Adrenal gland (tissue), 9 donors: ENCODE measurements at regions not wholly inside any gene's neighbourhood (a gene's known extent, or its start where the extent isn't known, plus 50 kb on each side); places are given as distances from the start of the nearest gene placed in this dataset.
"Not testable (repeated sequence)": the region's sequence is repeated elsewhere in the genome, so short reads cannot be mapped to it uniquely, and the experiment has no call there.

ENCODE experiments used
- DNase-seq, 7 donors: peaks; one replicate each; pipeline ENCODE4 v3.0.0-alpha.2; 2019 to 2020
- H3K27ac ChIP-seq, 5 donors: fragments of 200-600 bp; sonication (generic) in 4 of 5; 1 replicate in 3 of 5; 2 replicates in 2 of 5; pipeline versions ENCODE4 v1.5.1 to v1.8.0; 2016 to 2020; ENCODE audit warnings: mild to moderate bottlenecking in 1 of 5
- H3K27me3 ChIP-seq: fragments of 200-600 bp; 2 replicates; pipeline ENCODE4 v1.8.0; 2021
- H3K36me3 ChIP-seq, 2 donors: fragments of 200-600 bp; replicated peaks in 1 of 2; 1 replicate in 1 of 2; 2 replicates in 1 of 2; pipeline versions ENCODE4 v1.5.1 to v1.8.0; 2018 to 2022
- H3K4me1 ChIP-seq, 2 donors: fragments of 200-600 bp; replicated peaks in 1 of 2; 1 replicate in 1 of 2; 2 replicates in 1 of 2; pipeline versions ENCODE4 v1.5.1 to v1.8.0; 2018 to 2021
- H3K4me3 ChIP-seq, 4 donors: fragments of 200-600 bp; sonication (generic) in 3 of 4; one replicate each; pipeline ENCODE4 v1.5.1; 2016 to 2018
- H3K9me3 ChIP-seq, 3 donors: fragments of 200-600 bp; sonication (generic) in 1 of 3; replicated peaks in 1 of 3; 1 replicate in 2 of 3; 2 replicates in 1 of 3; pipeline versions ENCODE4 v1.5.1 to v1.8.0; 2016 to 2021
- POLR2A ChIP-seq, 2 donors: fragments of 450-650 bp; IDR thresholded peaks; one replicate each; pipeline ENCODE4 v1.6.1; 2017; ENCODE audit warnings: antibody characterized with exemption in 2 of 2, mild to moderate bottlenecking in 2 of 2, moderate library complexity in 1 of 2
- WGBS, 4 donors: extraction: QIAGEN DNeasy Blood & Tissue Kit in 2 of 4; methylation state at CpG; one replicate each; pipeline versions ENCODE4 v1.1.5 to v1.1.7; 2013 to 2017; 5-methylcytosine and 5-hydroxymethylcytosine counted together
- intact Hi-C, 2 donors: fragments of 100-400 bp; cut with DNase I; formaldehyde crosslinking; loops; one replicate each; pipeline versions ENCODE4 v1.14.1 to v1.15.0; 2022 to 2023
- TF ChIP-seq, protein P1 (sequence below), 6 experiments: fragments of 450-650 bp in 4 of 6; fragments of 200-600 bp in 2 of 6; sonication (generic) in 1 of 6; IDR thresholded peaks; 1 replicate in 5 of 6; 2 replicates in 1 of 6; pipeline versions ENCODE4 v1.5.1 to v1.8.0; 2016 to 2021; ENCODE audit warnings: antibody characterized with exemption in 6 of 6, mild to moderate bottlenecking in 2 of 6, moderate library complexity in 1 of 6
- donor health status: healthy with polysubstance abuse.
- donor health status: Bipolar disorder and iron deficiency.
- donor health status: DM: yes; HTN: yes; CAD: no.
- donor health status: DM: no; HTN: no; CAD: no.
- donor health status: DM: no; HTN: no; CAD: no.

DNA sequence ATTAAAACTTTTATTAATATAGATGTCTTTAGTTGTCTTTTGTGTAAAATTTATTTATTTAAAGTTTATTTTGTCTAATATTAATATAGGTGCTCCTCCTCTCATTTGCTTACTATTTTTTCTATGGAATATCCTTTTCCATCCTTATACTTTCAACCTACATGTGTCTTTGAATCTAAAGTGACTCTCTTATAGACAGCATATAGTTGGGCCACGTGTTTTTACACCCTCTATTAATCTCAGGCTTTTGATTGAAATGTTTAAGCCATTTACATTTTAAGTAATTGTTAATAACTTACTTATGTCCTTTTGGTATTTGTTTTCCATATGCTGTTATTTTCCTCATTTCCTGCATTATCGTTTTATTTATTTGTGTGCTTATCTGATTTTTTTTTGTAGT lies 74.4 kb upstream of the LRFN5 start:
- Histone ChIP-seq H3K9me3 (no peaks in the 10 kb centered on the region), H3K27ac (no peak overlapping the region), H3K4me3 (no peak overlapping the region), H3K27me3 (no peaks in the 10 kb centered on the region), H3K4me1 (no peaks in the 10 kb centered on the region), H3K36me3 (no peaks in the 10 kb centered on the region)
- intact Hi-C loops, result no loop called here
- WGBS, 4 donors, result 75 to 93% (median 79%) methylated on average over 2 of the region's 2 CpGs
- no peak for DNase-seq
- TF ChIP-seq POLR2A (IDR thresholded peaks at IDR 0.05), result no peak
- TF ChIP-seq, protein P1, sequence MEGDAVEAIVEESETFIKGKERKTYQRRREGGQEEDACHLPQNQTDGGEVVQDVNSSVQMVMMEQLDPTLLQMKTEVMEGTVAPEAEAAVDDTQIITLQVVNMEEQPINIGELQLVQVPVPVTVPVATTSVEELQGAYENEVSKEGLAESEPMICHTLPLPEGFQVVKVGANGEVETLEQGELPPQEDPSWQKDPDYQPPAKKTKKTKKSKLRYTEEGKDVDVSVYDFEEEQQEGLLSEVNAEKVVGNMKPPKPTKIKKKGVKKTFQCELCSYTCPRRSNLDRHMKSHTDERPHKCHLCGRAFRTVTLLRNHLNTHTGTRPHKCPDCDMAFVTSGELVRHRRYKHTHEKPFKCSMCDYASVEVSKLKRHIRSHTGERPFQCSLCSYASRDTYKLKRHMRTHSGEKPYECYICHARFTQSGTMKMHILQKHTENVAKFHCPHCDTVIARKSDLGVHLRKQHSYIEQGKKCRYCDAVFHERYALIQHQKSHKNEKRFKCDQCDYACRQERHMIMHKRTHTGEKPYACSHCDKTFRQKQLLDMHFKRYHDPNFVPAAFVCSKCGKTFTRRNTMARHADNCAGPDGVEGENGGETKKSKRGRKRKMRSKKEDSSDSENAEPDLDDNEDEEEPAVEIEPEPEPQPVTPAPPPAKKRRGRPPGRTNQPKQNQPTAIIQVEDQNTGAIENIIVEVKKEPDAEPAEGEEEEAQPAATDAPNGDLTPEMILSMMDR (IDR thresholded peaks at IDR 0.05), result no peak

DNA sequence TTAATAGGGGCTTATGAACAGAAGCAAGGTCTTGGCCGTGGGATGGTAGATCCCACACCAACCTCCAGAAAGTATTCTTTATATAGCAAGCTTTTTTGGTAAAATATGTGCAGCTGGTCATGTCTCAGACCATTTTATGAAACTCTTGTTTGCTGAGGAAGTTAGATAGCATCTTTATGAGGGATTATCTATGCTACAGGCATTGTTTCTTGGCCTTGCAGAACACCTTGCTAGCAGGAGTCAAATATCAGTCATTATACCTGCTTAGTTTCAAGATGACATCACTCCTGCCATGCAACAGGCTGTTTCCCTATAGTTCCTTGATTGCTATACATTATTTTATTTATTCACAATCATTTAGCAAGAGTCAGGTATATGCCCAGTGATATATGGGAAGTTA lies 84.8 kb upstream of the LRFN5 start:
- no peaks in the 10 kb centered on the region for H3K36me3 ChIP-seq
- WGBS, 4 donors, result 70 to 93% (median 86%) methylated on average over 1 of the region's 1 CpG

DNA sequence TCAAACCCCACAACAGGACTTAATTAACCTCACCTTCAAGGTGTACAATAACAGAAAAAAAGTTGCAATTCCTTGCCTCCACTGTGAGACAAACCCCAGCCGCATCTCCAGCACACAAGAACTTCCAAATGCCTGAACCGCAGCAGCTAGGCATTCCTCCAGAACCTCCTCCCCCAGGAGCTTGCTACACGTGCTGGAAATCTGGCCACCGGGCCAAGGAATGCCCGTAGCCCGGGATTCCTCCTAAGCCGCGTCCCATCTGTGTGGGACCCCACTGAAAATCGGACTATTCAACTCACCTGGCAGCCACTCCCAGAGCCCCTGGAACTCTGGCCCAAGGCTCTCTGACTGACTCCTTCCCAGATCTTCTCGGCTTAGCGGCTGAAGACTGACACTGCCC lies 88.6 kb upstream of the LRFN5 start:
- H3K27ac ChIP-seq, intact Hi-C loops, H3K4me3 ChIP-seq, H3K36me3 ChIP-seq, H3K4me1 ChIP-seq, DNase-seq, H3K27me3 ChIP-seq, H3K9me3 ChIP-seq: not testable (repeated sequence)
- WGBS, 4 donors, result 88 to 93% (median 90%) methylated on average over 2 to 9 of the region's 11 CpGs

More for the DNA sequence above, 84.8 kb upstream of the LRFN5 start:
- DNase-seq, result no peak
- TF ChIP-seq, protein P1 (IDR thresholded peaks at IDR 0.05), result no peak
- no peak for TF ChIP-seq POLR2A (IDR thresholded peaks at IDR 0.05)
- Histone ChIP-seq H3K9me3 (no peaks in the 10 kb centered on the region), H3K4me3 (no peak overlapping the region), H3K27ac (no peak overlapping the region), H3K4me1 (no peaks in the 10 kb centered on the region), H3K27me3 (no peaks in the 10 kb centered on the region)
- intact Hi-C loops, result no loop called here

DNA sequence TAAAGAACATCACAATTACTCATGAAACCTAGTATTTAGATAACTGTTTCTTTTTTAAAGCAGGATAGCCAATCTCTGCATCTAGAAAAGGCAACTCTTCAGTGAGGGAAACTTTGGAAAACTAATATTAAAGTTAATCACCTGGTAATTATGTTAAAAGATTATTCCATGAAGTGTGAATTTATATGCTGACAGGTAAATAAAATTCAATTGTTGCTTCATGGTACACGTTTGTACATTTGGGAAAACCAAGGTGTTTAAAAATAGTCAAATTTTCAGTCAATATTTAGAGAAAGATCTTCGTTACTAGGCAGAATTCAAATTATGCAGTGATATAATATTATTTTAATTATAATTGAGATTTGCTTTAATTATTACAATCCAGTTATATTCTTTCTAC lies 100.1 kb upstream of the LRFN5 start:
- H3K27me3 ChIP-seq, result no peaks in the 10 kb centered on the region
- H3K4me3 ChIP-seq, result no peak overlapping the region
- intact Hi-C loops, result no loop called here
- H3K9me3 ChIP-seq, result no peaks in the 10 kb centered on the region
- H3K4me1 ChIP-seq, result no peaks in the 10 kb centered on the region
- DNase-seq, result no peak
- no peak overlapping the region for H3K27ac ChIP-seq
- no peaks in the 10 kb centered on the region for H3K36me3 ChIP-seq
- WGBS, 4 donors, result 68 to 80% (median 75%) methylated on average over 2 of the region's 2 CpGs
- TF ChIP-seq POLR2A (IDR thresholded peaks at IDR 0.05), result no peak
- TF ChIP-seq, protein P1 (IDR thresholded peaks at IDR 0.05), result no peak

DNA sequence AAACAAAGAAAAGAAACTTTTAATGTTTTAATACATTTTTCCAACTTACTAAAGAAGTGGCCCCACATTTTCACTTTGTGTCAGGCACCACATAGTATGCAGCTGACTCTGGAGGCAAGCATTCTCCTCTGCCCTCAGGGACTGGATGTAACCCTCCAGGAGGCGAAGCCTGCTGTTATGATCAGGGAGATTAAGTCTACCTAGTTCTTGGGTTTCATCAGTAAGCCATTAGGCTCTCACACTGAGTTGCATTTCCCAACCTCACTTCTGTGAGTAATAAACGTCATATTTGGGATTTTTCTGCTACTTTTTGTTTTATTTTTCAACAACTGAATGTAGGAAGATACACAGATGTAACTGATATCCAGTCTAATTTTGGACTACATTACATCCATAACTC lies 101.2 kb upstream of the LRFN5 start:
- 55 to 72% (median 65%) methylated on average over 2 of the region's 2 CpGs for WGBS, 4 donors

More for the DNA sequence above, 101.2 kb upstream of the LRFN5 start:
- no peak for DNase-seq
- Histone ChIP-seq H3K27me3 (no peaks in the 10 kb centered on the region), H3K4me3 (no peak overlapping the region), H3K4me1 (no peaks in the 10 kb centered on the region), H3K36me3 (no peaks in the 10 kb centered on the region), H3K27ac (no peak overlapping the region), H3K9me3 (no peaks in the 10 kb centered on the region)
- no peak for TF ChIP-seq POLR2A (IDR thresholded peaks at IDR 0.05)
- TF ChIP-seq, protein P1 (IDR thresholded peaks at IDR 0.05), result no peak
- intact Hi-C loops, result no loop called here
